GM21381 (cell line): ENCODE measurements at regions not wholly inside any gene's neighbourhood (a gene's known extent, or its start where the extent isn't known, plus 50 kb on each side); places are given as distances from the start of the nearest gene placed in this dataset.

Experiments used
- ATAC-seq: cut with Tn5 transposase; IDR thresholded peaks from one replicate; pipeline ENCODE4 v1.9.1; 2021; ENCODE audit warnings: mild to moderate bottlenecking, moderate library complexity; ENCODE audit not compliant: unreplicated experiment

DNA sequence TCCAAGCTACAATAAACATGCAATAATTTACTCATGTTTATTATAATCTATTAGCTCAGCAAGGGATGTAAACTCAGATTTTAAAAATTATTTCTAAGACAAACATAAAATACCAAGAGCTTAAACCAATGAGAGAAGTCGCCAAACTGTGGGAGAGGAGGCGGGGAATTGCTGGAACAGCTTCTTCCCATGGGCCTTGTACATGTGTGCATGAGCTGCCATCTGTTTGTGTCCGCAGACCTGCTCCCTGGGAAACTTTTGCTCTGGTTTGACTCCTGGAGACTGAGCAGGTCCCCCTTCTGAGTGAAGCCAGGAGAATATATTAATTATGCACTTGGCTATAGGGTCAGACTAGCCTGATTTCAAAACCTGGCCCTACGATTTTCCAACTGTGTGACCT lies 655.9 kb upstream of the SOX11 start:
- no peak for ATAC-seq

DNA sequence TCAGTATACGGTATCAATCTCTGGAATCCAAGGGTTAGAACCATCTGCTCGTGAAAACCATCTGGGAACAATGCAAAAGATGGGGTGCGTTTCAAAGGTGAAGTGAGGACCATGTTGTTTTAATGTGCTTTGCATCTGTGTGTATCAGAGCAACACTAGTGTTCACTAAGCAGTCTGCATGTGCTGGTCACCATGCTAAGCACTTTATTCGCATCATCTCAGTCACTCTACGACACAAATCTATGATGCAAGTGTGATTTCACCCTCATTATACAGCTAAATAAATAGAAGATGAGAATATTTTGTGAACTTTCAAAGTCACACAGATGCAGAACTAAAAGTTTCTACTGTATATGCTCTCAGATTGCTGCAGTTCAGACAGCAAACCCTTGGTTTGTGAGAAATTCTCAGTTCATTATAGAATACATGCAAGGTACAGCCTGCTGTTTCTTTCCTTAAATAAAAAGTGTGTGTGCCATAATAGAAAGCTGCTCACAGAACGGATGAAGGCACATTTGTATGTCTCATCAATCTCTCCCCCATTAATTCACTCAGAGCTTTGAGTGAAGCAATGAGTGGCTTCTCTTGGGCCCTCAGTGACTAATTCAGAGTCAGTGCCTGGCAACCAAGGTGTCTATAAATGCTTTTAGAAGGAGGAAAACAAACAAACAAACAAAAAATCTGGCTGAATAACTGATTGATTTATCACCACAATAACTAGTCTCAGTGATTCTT lies 652.8 kb upstream of the SOX11 start:
- ATAC-seq, result no peak

DNA sequence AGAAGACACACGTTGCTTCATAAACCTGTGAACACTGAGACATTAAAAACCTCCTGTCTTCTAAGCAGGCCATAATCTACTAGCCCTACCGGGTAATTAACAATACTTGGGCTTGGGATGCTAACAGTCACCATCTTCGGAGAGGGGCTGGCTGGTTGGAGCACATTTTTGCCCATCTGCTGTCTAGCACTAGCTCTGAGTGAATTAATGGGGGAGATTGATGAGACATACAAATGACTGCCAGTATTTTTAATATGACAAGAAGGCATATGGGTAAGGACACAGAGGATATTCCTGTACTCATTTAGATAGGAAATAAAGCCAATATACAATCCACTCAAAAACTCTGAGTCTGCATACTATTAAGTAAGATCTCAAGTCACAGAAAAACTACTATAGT lies 651.6 kb upstream of the SOX11 start:
- no peak for ATAC-seq

DNA sequence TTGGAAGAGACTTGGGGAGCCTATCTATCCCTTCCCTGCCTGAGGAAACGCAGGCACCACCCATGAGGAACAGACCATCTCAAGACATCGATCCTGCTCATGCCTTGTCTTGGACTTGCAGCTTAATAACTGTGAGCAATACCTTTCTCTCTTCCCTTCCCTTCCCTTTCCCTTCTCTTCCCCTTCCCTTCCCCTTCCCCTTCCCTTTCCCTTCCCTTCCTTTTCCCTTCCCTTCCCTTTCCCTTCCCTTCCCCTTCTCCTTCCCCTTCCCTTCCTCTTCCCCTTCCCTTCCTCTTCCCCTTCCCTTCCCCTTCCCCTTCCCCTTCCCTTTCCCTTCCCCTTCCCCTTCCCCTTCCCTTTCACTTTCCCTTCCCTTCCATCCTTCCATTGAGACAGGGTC lies 650.7 kb upstream of the SOX11 start:
- no peak for ATAC-seq

DNA sequence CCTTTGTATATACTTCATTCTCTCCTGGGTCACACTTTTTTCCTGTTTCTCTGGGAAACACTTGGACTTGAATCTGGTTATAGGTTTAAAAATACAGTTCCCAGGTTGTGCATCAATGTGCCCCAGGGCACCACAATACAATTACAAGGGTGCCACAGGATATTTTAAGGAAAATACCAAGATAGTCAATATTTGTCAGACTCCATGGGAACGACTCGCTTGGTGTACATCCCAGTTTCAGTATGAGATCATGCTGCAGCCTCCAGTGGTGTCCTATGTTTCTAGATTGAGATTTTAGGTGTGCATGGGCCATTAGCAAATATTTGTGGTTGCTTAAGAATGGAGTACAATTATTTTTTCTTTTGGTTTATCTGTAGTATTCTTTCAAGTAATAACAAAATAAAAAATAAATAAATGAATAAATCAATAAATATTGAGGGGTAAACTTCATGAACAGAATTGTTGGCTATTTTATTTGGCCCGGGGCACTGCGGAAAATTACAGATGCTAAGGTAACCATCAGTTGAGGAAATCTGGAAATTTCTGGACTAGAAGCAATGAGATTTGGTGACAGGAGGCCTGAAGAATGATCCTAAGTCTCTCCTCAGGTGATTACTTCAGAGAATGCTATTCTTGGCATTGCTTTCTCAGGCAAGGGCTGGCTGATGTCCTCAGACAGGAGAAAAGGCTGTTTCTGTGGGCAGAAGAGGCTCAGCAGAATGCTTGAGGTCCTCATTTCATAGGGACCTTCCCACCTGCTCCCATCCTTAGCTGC lies 649.3 kb upstream of the SOX11 start:
- ATAC-seq, result no peak

DNA sequence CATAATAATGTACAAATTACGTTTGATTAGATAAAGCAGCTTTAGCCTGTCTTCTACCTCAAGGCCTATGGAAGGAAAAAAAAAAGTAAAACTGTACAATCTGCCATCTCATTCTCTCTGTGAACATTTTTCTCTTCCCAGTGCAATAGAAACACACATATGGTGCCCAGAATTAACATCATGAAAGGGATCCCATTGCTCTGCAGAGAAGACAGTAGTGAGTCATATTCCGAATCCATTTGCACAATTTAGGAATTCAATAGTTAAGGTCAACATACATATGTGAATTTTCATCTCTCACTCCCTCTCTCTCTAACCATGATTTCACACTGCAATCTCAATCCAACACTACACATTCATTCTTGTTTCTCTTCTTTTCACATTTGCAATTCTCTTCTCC lies 640.9 kb upstream of the SOX11 start:
- no peak for ATAC-seq

DNA sequence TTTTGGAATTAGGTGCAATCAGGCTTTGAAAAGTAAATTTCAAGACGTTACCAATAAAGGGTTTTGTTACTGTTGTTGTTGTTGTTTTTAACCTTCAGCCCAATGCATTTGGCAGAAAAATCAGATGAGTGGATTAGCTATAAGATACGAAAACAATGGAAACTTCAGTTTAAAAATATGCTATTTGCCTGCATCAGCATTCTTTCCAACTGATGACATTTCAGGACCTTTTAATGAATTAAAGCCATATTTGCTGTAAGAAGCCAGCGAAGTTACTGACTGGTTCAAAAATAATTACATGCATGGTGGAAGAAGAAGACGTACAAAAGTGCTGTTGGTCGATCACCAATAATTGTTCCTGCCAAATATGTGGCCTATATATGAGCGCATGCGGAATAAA lies 639.3 kb upstream of the SOX11 start:
- no peak for ATAC-seq

DNA sequence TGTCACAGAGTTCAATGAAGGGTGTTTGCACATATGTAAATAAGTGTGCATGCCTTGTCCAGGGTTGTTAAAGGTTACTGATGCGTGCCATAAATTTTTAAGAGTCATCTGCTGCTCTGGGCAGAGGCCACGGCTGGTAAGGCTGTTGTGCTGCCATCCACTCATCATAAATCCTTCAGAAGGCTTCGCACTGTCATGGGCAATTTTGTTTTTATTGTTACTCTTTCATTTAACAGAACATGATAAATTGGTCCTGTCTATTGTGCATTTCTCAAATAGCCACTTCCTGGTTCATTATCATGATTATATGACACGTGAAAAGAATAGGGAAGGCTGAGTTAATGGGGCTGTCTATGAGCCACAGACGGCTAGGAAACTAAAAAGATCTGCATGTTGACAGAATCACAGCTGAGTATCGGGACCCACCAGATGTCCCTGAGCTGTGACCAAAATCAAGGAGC lies 634.3 kb upstream of the SOX11 start:
- ATAC-seq, result no peak

DNA sequence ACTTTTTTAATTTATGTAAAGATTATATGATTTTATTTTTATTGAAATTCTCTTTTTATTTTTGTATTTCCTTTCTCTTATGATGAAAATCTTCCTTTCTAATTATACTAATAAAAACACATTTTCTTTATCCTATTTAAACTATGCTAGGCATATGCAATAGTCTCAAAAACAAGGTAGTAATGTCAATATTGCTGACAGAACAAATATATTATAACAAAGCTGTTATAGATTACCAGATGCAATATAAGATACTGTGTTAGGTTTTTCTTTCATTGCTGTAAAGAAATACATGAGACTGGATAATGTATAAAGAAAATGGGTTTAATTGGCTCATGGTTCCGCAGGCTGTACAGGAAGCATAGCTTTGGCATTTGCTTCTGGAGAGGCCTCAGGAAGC lies 631.2 kb upstream of the SOX11 start:
- no peak for ATAC-seq

DNA sequence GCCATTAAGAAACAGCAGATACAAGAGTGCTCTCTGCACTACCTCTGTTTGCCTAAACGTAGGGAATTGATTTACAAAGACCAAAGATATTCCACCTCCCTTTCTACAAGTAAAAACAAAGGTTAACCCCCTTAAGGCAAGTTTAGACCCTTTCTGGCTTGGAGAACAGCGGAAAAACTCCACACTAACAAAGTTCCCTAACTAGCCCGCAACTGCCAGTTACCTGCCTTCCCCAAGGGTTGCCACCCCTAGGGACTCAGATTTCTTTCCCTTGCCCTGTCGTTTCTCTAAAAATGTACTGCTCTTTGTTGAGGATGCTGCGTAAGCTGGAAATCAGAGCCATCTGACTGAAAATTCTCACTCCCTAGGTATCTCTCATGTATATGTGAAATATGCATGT lies 627.5 kb upstream of the SOX11 start:
- no peak for ATAC-seq

DNA sequence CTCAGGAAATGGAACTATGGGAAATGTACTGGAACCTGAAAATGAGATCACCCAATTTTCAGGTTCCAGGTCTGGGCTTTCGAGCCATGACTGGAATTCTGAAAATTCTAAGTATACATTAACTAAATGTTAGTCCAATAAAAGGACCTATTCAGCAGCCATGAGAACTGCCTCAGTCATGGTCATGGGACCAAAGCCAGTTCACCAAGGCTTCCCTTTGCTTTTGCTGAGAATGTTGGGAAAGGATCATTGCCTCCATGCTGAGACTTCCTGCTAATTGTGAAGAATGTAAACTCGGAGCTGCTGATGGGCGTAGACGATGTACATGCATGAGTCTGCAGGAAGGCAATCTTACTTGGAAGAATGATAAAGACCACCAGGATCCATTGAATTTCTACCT lies 624.4 kb upstream of the SOX11 start:
- no peak for ATAC-seq

DNA sequence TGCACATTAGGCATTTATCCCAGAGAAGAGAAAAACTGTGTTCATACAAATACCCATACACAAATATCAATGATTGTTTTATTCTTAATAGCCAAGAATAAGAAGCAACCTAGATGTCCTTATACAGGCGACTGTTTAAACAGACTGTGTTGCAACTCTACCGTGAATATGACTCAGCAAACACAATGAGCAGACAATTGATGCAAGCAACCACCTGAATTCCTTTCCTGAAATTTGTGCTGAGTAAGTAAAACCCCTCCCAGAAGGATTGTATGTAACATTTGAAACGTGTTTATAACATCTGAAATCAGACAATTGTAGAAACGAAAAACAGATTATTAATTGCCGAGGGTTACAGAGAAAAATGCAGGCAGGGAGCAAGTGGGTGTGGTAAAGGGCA lies 621.9 kb upstream of the SOX11 start:
- no peak for ATAC-seq

DNA sequence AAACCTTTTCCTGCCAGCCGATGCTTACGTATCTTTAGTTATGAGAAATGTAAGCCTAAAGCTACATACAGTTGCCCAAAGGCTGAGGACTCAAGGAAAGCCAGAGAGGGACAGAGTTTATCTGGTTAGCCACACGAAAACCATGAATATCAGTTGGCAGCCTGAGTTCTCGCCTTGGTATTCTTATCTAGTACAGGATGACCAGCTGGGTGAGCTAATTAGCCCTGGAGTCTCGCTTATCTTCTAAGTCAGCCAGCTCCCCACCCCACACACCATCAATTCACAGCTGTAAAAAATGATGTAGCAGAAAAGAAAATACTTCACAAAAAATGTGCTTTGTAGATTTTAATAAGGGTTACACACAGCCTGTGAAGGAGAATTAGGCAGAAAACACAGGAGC lies 617.5 kb upstream of the SOX11 start:
- ATAC-seq, result no peak

DNA sequence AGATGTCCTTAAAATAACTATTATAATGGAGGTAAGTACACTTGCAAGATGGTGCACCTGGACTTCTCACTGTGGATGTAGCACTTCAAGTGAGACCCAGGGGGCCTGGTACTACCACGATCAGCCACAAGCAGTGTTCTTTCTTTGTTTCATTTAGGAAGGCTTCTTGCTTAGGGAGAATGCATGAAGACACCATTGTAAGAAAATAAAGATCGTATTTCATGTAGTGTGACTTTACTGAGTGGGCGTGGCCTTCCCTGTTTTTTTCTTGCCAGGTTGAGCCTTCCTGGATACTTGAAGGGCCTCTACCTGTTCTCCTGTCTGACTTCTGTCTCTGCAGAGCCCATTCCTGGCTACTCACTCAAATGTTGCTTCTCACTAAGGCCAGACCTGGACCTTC lies 615.6 kb upstream of the SOX11 start:
- no peak for ATAC-seq

DNA sequence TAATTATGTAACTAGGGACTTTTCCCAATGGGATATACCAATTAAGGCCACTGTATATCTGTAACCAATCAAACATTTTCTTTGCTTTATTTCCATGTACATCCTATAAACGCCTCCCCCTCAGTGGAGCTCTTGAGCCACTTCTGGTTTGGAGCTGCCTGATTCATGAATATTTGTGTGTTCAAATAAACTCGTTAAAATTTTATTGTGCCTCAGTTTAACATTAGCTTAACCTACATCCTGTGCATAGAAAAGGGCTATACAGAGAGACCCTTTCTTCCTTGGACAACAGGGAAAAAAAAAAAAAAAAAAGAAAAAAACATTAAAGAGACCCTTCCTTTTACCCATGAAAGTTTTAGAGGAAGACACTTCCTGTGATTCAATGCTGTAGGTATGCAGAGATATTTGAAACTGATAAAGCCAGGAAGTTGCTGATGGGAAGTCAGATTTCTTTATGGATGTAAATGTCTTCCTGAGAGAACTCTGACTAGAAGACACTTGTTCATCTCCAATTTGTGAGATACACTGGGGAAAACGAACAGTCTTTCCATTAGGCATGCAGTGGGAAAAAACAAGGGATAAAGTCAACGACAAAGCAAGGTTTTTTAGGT lies 614.6 kb upstream of the SOX11 start:
- no peak for ATAC-seq

DNA sequence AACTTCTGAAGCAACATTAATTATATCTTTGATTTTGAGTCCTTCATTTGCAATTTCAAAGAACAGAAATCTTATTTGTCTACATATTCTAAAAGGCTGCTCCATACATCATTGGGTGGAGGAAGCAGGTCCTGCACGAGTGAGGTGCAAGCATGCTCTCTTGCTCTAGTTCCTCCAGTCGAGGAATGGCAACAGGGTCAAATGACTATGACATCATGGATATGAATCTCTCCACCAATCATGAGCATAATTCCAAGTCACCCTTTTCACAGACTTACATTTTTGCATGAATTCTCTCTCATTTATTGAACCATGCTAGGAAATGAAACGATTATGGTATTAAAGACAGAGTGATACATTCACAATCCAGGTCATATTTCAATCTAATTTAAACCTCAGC lies 608.8 kb upstream of the SOX11 start:
- ATAC-seq, result no peak

DNA sequence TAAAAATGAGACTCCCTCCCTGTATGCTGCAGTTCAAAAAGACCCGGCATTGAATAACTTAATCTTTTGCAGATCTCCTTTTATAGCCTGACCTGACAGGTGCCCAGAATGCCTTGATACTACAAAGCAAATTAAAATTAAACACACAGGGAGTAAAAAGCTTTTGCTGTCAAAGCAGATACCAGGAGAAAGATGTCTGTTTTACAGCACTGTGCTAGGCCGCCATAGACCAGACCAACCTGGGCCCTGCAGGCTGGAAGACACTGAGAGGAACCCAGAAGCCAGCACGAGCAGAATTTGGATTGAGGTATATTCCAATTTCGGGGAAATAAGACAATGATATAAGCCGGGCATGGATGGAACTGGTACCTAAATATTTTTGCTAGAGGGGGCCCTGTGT lies 602.8 kb upstream of the SOX11 start:
- ATAC-seq, result no peak

DNA sequence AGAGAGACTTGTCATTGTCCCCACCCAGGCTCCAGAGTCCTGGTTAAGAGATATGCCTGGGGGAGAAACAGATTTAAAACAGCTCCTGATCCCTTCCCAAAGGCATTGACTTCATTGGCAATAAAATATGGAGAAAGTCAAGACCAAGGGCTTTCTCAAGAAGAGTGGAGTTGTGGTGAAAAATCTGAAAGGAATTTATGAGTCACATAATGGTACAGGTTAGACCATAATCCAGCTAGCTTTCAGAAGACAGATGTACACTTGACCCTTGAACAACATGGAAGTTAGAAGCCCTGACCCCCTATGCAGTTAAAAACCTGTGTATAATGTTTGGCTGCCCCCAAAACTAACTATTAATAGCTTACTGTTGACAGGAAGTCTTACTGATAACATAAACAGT lies 599.1 kb upstream of the SOX11 start:
- no peak for ATAC-seq

DNA sequence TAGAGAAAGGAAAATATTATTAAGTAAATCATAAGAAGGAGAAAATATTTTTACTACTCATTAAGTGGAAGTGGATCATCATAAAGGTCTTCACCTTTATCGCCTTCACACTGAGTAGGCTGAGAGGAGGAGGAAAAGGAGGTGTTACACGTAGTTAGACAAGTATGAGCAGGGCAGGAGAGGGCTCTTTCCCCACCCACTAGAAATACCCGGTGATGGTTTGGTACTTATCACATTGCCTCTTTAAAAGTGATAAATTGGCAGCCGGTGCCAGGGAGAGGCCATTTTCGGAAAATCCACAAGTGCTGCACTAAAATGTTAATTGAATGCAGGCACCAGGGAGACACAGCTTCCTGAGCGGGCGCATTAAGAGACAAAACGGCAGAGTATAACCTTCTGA lies 598.7 kb upstream of the SOX11 start:
- no peak for ATAC-seq

DNA sequence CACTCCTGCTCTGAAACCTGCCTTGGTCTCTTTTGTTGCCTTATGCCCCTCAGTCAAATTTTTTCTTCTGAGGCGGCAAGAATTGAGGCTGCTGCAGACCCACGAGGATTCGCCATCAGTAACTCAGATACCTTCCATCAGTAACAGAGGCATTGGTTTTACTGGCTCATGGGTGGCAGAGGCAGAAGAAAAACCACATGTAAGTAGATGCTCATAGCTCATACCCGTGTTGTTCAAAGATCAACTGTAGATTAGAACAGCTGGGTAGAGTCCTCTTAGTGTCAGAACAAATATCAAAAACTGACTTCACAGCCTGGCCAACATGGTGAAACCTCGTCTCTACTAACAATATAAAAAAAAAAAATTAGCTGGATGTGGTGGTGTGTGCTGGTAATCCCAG lies 598.0 kb upstream of the SOX11 start:
- no peak for ATAC-seq

DNA sequence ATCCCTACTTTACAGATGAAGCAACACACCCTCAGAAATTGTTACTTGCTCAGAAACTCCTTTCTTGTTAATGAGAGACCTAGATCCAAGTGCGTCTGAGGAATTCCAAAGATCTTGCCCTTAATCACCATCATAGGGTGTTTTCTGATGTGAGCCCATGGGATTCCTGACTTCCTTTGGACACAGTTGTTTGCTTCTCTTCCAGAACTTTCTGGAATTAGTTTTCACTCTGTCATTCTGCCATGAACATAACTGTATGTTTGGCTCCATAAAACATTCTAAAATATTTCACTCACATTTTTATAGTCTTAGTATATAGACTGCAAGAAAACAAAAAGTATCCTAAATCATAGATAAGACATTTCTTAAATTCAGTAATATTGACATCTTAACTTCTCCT lies 593.9 kb upstream of the SOX11 start:
- ATAC-seq, result no peak

DNA sequence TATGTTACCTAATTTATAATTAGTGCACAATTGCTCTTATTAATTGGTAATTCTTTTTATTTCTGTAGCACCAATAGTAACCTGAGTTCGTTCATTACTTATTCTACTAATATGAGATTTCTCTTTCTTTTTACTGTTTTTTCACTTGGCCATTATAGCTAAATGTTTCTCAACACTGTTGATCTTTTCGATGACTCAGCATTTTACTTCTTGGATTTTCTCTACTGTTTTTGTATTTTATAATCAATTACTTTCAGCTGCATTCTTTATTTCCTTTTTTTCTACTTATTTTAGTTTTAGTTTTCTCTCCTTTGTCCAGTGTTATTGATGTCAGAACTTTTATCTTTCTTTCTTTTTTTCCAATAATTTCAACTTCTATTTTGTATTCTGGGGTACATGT lies 589.4 kb upstream of the SOX11 start:
- ATAC-seq, result no peak
